H9 (cell line): ENCODE measurements at regions not wholly inside any gene's neighbourhood (a gene's known extent, or its start where the extent isn't known, plus 50 kb on each side); places are given as distances from the start of the nearest gene placed in this dataset.

ENCODE experiments used
- DNase-seq: peaks from one replicate; pipeline ENCODE4 v3.0.0-alpha.2; 2017
- H2AFZ ChIP-seq: one replicate; pipeline ENCODE4 v1.6.1; 2013; ENCODE audit warnings: mild to moderate bottlenecking, low read length, control low read depth, moderate library complexity
- H2AK5ac ChIP-seq: 2 replicates; pipeline ENCODE4 v1.6.1; 2013; ENCODE audit warnings: low read length, control low read depth, mixed read lengths; ENCODE audit not compliant: insufficient read length
- H2BK120ac ChIP-seq: one replicate; pipeline ENCODE4 v1.6.1; 2013; ENCODE audit warnings: low read depth, mild to moderate bottlenecking, low read length, control low read depth, inconsistent platforms; ENCODE audit not compliant: poor library complexity, severe bottlenecking
- H2BK12ac ChIP-seq: 2 replicates; pipeline ENCODE4 v1.6.1; 2013; ENCODE audit warnings: low read length, control low read depth, mixed read lengths, low read depth; ENCODE audit not compliant: insufficient read length
- H2BK15ac ChIP-seq: 2 replicates; pipeline ENCODE4 v1.6.1; 2013; ENCODE audit warnings: low read depth, low read length, control low read depth
- H2BK20ac ChIP-seq: one replicate; pipeline ENCODE4 v1.6.1; 2013; ENCODE audit warnings: low read depth, mild to moderate bottlenecking, low read length, control low read depth, inconsistent platforms; ENCODE audit not compliant: poor library complexity, severe bottlenecking
- H2BK5ac ChIP-seq: 2 replicates; pipeline ENCODE4 v1.6.1; 2013; ENCODE audit warnings: low read length, control low read depth, mixed read lengths; ENCODE audit not compliant: insufficient read length
- H3K14ac ChIP-seq: 2 replicates; pipeline ENCODE4 v1.6.1; 2013; ENCODE audit warnings: low read length, control low read depth; ENCODE audit not compliant: insufficient read depth
- H3K18ac ChIP-seq: 2 replicates; pipeline ENCODE4 v1.6.1; 2013; ENCODE audit warnings: low read depth, mild to moderate bottlenecking, mixed read lengths, low read length, control low read depth; ENCODE audit not compliant: insufficient read length
- H3K23ac ChIP-seq: 2 replicates; pipeline ENCODE4 v1.6.1; 2013; ENCODE audit warnings: low read length, control low read depth, mixed read lengths, low read depth; ENCODE audit not compliant: insufficient read length
- H3K23me2 ChIP-seq: 2 replicates; pipeline ENCODE4 v1.6.1; 2013; ENCODE audit warnings: low read depth, mild to moderate bottlenecking, mixed read lengths, low read length, control low read depth; ENCODE audit not compliant: insufficient read length, poor library complexity, severe bottlenecking
- H3K27ac ChIP-seq: 2 replicates; pipeline ENCODE4 v1.5.1; 2013; ENCODE audit warnings: low read length, control low read depth, mixed read lengths, low read depth; ENCODE audit not compliant: insufficient read length
- H3K27me3 ChIP-seq: 2 replicates; pipeline ENCODE4 v1.6.1; 2013; ENCODE audit warnings: low read length, control low read depth, inconsistent platforms; ENCODE audit not compliant: insufficient read depth
- H3K4ac ChIP-seq: 2 replicates; pipeline ENCODE4 v1.6.1; 2013; ENCODE audit warnings: low read depth, mild to moderate bottlenecking, control low read depth, inconsistent platforms, low read length, moderate library complexity
- H3K4me1 ChIP-seq: 2 replicates; pipeline ENCODE4 v1.6.1; 2013; ENCODE audit warnings: low read length, control low read depth, inconsistent platforms; ENCODE audit not compliant: insufficient read depth
- H3K4me2 ChIP-seq: 2 replicates; pipeline ENCODE4 v1.6.1; 2013; ENCODE audit warnings: low read length, control low read depth, mixed read lengths; ENCODE audit not compliant: insufficient read length, insufficient read depth
- H3K56ac ChIP-seq: 2 replicates; pipeline ENCODE4 v1.6.1; 2013; ENCODE audit warnings: low read depth, mild to moderate bottlenecking, mixed read lengths, low read length, control low read depth; ENCODE audit not compliant: insufficient read length
- H3K79me1 ChIP-seq: 2 replicates; pipeline ENCODE4 v1.6.1; 2013; ENCODE audit warnings: low read depth, mild to moderate bottlenecking, moderate library complexity, low read length, control low read depth, inconsistent platforms; ENCODE audit not compliant: insufficient read depth, poor library complexity, severe bottlenecking
- H3K79me2 ChIP-seq: 2 replicates; pipeline ENCODE4 v1.6.1; 2013; ENCODE audit warnings: low read length, control low read depth, inconsistent platforms; ENCODE audit not compliant: insufficient read depth
- H3K9ac ChIP-seq: 2 replicates; pipeline ENCODE4 v1.6.1; 2013; ENCODE audit warnings: low read length, control low read depth, mixed read lengths; ENCODE audit not compliant: insufficient read length; ENCODE audit errors: extremely low read depth
- H3K9me3 ChIP-seq: one replicate; pipeline ENCODE4 v1.6.1; 2013; ENCODE audit warnings: low read depth, low read length, inconsistent platforms; ENCODE audit not compliant: control insufficient read depth
- H3T11ph ChIP-seq: one replicate; pipeline ENCODE4 v1.6.1; 2013; ENCODE audit warnings: mild to moderate bottlenecking, low read length, control low read depth, inconsistent platforms
- H4K20me1 ChIP-seq: one replicate; pipeline ENCODE4 v1.6.1; 2013; ENCODE audit not compliant: control insufficient read depth, insufficient read length, insufficient read depth
- H4K5ac ChIP-seq: 2 replicates; pipeline ENCODE4 v1.6.1; 2013; ENCODE audit warnings: low read depth, mild to moderate bottlenecking, mixed read lengths, low read length, control low read depth; ENCODE audit not compliant: insufficient read length
- H4K8ac ChIP-seq: replicated peaks from 2 replicates; pipeline ENCODE4 v1.6.1; 2013; ENCODE audit warnings: low read length, control low read depth, mixed read lengths, low read depth; ENCODE audit not compliant: insufficient read length
- H4K91ac ChIP-seq: 2 replicates; pipeline ENCODE4 v1.6.1; 2013; ENCODE audit warnings: low read depth, mild to moderate bottlenecking, moderate library complexity, mixed read lengths, low read length, control low read depth; ENCODE audit not compliant: insufficient read length
- H3K27ac Mint-ChIP-seq, 3 experiments: 2 replicates in 2 of 3; 3 replicates in 1 of 3; pipeline ENCODE4 v1.8.0; 2020 to 2021; ENCODE audit warnings: mixed read lengths in 3 of 3, mild to moderate bottlenecking in 1 of 3, moderate library complexity in 1 of 3
- H3K27me3 Mint-ChIP-seq: 2 replicates; pipeline ENCODE4 v1.8.0; 2021; ENCODE audit warnings: low read depth, mild to moderate bottlenecking, moderate library complexity, mixed read lengths
- H3K36me3 Mint-ChIP-seq, 3 experiments: 2 replicates in 2 of 3; 3 replicates in 1 of 3; pipeline ENCODE4 v1.8.0; 2020 to 2021; ENCODE audit warnings: low read depth in 3 of 3, mixed read lengths in 3 of 3; ENCODE audit not compliant: insufficient read depth in 1 of 3
- H3K4me1 Mint-ChIP-seq, 2 experiments: 2 replicates each; pipeline ENCODE4 v1.8.0; 2020; ENCODE audit warnings: mixed read lengths in 2 of 2
- H3K4me3 Mint-ChIP-seq, 2 experiments: 2 replicates in 1 of 2; 3 replicates in 1 of 2; pipeline ENCODE4 v1.8.0; 2020 to 2021; ENCODE audit warnings: mild to moderate bottlenecking in 2 of 2, mixed read lengths in 2 of 2, moderate library complexity in 1 of 2
- H3K9me3 Mint-ChIP-seq, 2 experiments: 2 replicates in 1 of 2; 3 replicates in 1 of 2; pipeline ENCODE4 v1.8.0; 2020; ENCODE audit warnings: mild to moderate bottlenecking in 2 of 2, mixed read lengths in 2 of 2, moderate library complexity in 1 of 2
- WGBS: extraction: QIAGEN DNeasy Blood & Tissue Kit; methylation state at CpG from one replicate; pipeline ENCODE4 v1.1.7; 2013; ENCODE audit warnings: missing lambda C conversion rate, low lambda C conversion rate, mixed read lengths; ENCODE audit not compliant: insufficient read length; ENCODE audit errors: extremely low coverage; 5-methylcytosine and 5-hydroxymethylcytosine counted together
- TF ChIP-seq, protein P1 (sequence below): fragments of 200-600 bp; sonication (generic); conservative IDR thresholded peaks from 3 replicates; pipeline ENCODE4 v1.8.0; 2021; ENCODE audit warnings: antibody characterized with exemption, mild to moderate bottlenecking

GRCh38 chr14:103186909-103187586 lies 63.8 kb downstream of the TNFAIP2 start:
- Histone ChIP-seq H2AFZ (no peak overlapping the region), H2AK5ac (no peak overlapping the region), H4K20me1 (no peaks in the 10 kb centered on the region), H3K23ac (no peak overlapping the region), H3K79me2 (no peaks in the 10 kb centered on the region), H3K9me3 (no peaks in the 10 kb centered on the region), H4K8ac (no peak overlapping the region), H2BK20ac (no peak overlapping the region), H2BK12ac (no peak overlapping the region), H2BK5ac (no peak overlapping the region), H3K27me3 (peaks cover 2% of the 10 kb centered on the region), H4K5ac (no peak overlapping the region), H3K27ac (no peak overlapping the region), H3K18ac (no peak overlapping the region), H2BK15ac (no peak overlapping the region), H3K4me2 (peak overlapping the region; percentile 12), H3K4me1 (peaks cover 3% of the 10 kb centered on the region; the same call in 1 of the 2 replicates), H3K23me2 (no peaks in the 10 kb centered on the region), H4K91ac (no peak overlapping the region), H3K4ac (no peak overlapping the region), H3K79me1 (no peaks in the 10 kb centered on the region), H3K56ac (no peak overlapping the region), H3K14ac (no peak overlapping the region), H3T11ph (no peak overlapping the region), H2BK120ac (no peak overlapping the region), H3K9ac (no peak overlapping the region)
- H3K36me3 Mint-ChIP-seq: peaks cover 0 to 4% (median 0%) of the 10 kb centered on the region in 3 experiments; a peak in 2 of 7 replicates
- no CpG with 5 or more reads among the region's 12 CpGs for WGBS
- peak overlapping the region in 1 of 3 experiments; percentile 27; a peak in 1 of 7 replicates for H3K27ac Mint-ChIP-seq
- peaks cover 28 to 39% of the 10 kb centered on the region in 2 experiments for H3K4me1 Mint-ChIP-seq
- H3K4me3 Mint-ChIP-seq: peak overlapping the region in 1 of 2 experiments; percentile 40; a peak in 1 of 5 replicates
- TF ChIP-seq, protein P1, sequence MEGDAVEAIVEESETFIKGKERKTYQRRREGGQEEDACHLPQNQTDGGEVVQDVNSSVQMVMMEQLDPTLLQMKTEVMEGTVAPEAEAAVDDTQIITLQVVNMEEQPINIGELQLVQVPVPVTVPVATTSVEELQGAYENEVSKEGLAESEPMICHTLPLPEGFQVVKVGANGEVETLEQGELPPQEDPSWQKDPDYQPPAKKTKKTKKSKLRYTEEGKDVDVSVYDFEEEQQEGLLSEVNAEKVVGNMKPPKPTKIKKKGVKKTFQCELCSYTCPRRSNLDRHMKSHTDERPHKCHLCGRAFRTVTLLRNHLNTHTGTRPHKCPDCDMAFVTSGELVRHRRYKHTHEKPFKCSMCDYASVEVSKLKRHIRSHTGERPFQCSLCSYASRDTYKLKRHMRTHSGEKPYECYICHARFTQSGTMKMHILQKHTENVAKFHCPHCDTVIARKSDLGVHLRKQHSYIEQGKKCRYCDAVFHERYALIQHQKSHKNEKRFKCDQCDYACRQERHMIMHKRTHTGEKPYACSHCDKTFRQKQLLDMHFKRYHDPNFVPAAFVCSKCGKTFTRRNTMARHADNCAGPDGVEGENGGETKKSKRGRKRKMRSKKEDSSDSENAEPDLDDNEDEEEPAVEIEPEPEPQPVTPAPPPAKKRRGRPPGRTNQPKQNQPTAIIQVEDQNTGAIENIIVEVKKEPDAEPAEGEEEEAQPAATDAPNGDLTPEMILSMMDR: no peak
- peaks cover 35% of the 10 kb centered on the region for H3K27me3 Mint-ChIP-seq
- peak; percentile 77 for DNase-seq
- no peaks in the 10 kb centered on the region; a peak in 2 of 5 replicates for H3K9me3 Mint-ChIP-seq
